ENCODE measurements at regions not wholly inside any gene's neighbourhood (a gene's known extent, or its start where the extent isn't known, plus 50 kb on each side); places are given as distances from the start of the nearest gene placed in this dataset.

DNA sequence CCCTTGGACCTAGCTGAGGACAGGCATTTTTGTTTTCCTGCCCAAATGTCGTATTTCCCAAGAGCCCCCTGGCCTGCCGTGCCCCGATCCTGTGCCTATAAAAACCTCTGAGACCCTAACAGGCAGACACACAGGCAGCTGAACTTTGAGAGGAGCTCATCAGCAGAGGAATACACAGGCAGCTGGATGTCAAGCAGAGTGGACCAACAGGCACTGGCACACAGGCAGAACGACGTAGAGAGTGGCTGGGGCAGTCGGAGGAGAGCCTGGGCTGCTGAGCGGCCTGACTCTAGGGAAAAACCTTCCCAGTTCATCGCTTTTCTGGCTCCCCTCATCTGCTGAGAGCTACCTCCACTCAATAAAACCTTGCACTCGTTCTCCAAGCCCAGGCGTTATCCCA, 896.1 kb downstream of the PCDH18 start:
- TF ChIP-seq TCF7L2 (IDR thresholded peaks at IDR 0.05; ENCODE audit: low read depth, low read length) (no peak), CTCF (IDR thresholded peaks at IDR 0.05) (no peak)

Data from Panc1 (cell line).